HL-60 (cell line): ENCODE measurements at regions not wholly inside any gene's neighbourhood (a gene's known extent, or its start where the extent isn't known, plus 50 kb on each side); places are given as distances from the start of the nearest gene placed in this dataset.

Experiments used
- DNase-seq, 2 experiments: peaks; one replicate each; pipeline ENCODE4 v3.0.0-alpha.2; 2010 to 2020; ENCODE audit warnings: low read depth in 1 of 2, low spot score in 1 of 2
- H3K27ac ChIP-seq: fragments of 250-450 bp; sonication (Bioruptor Pico); replicated peaks from 2 replicates; pipeline ENCODE4 v1.5.1; 2020; ENCODE audit warnings: mild to moderate bottlenecking, moderate library complexity
- H3K27me3 ChIP-seq: fragments of 250-450 bp; sonication (Bioruptor Pico); 2 replicates; pipeline ENCODE4 v1.5.1; 2021; ENCODE audit warnings: mild to moderate bottlenecking, moderate library complexity; ENCODE audit not compliant: insufficient read depth, poor library complexity, severe bottlenecking
- H3K4me3 ChIP-seq: replicated peaks from 2 replicates; pipeline ENCODE4 v1.5.1; 2011; ENCODE audit warnings: mild to moderate bottlenecking, control low read depth, low read length; ENCODE audit not compliant: insufficient read depth
- CTCF ChIP-seq: IDR thresholded peaks from one replicate; pipeline ENCODE4 v1.5.1; 2011; ENCODE audit warnings: low read length, control low read depth, inconsistent platforms; ENCODE audit not compliant: insufficient read depth
- GABPA ChIP-seq: IDR thresholded peaks from 2 replicates; pipeline ENCODE4 v1.6.1; 2012; ENCODE audit warnings: low read depth
- POLR2AphosphoS5 ChIP-seq: IDR thresholded peaks from 2 replicates; pipeline ENCODE4 v1.6.1; 2012; ENCODE audit warnings: low read depth
- SPI1 ChIP-seq: IDR thresholded peaks from 2 replicates; pipeline ENCODE4 v1.6.1; 2012; ENCODE audit warnings: low read depth, mild to moderate bottlenecking, borderline replicate concordance
- TF ChIP-seq, protein P1 (sequence below): IDR thresholded peaks from 2 replicates; pipeline ENCODE4 v1.6.1; 2012; ENCODE audit warnings: low read depth; ENCODE audit not compliant: insufficient replicate concordance

GRCh38 chr2:19490846-19491435 lies 132.5 kb upstream of the OSR1 start:
- Histone ChIP-seq H3K27ac (no peak overlapping the region), H3K27me3 (peaks cover 2% of the 10 kb centered on the region), H3K4me3 (no peak overlapping the region)
- TF ChIP-seq POLR2AphosphoS5, result no peak
- no peak for DNase-seq

DNA sequence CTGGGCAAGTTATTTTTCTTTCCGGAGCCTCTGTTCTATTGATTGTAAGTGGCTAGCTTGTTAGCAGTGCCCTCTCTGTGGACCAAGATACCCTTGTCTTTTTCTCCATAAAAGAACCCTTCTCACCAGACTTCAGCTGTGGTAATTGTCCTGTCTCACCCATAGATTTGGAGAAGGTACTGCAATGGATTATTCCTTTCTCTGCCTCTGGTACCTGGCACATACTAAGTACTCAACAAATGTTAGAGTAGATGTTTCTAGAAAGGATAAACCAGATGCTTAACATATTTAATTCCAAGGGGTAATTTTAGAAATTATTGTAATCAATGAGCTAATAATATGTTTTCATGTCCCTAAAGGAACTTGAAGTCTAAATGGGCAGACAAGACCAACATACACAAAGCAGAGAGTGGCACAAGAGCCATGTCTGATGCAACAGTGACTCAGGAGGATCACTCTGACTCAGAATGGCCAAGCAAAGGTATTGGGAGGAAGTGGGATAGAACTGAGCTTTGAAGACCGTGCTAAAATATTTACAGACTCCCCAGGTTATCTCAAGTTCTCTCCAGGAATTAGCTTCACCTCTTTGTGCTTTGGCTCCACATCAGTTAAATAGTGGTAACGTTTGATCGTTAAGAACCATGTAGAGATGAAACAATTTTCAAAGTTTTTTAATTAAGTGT lies 129.7 kb upstream of the OSR1 start:
- Histone ChIP-seq H3K27ac (no peak overlapping the region), H3K4me3 (no peak overlapping the region), H3K27me3 (peaks cover 2% of the 10 kb centered on the region)
- peak in 1 of 2 experiments; percentile 16 for DNase-seq
- TF ChIP-seq, protein P1, sequence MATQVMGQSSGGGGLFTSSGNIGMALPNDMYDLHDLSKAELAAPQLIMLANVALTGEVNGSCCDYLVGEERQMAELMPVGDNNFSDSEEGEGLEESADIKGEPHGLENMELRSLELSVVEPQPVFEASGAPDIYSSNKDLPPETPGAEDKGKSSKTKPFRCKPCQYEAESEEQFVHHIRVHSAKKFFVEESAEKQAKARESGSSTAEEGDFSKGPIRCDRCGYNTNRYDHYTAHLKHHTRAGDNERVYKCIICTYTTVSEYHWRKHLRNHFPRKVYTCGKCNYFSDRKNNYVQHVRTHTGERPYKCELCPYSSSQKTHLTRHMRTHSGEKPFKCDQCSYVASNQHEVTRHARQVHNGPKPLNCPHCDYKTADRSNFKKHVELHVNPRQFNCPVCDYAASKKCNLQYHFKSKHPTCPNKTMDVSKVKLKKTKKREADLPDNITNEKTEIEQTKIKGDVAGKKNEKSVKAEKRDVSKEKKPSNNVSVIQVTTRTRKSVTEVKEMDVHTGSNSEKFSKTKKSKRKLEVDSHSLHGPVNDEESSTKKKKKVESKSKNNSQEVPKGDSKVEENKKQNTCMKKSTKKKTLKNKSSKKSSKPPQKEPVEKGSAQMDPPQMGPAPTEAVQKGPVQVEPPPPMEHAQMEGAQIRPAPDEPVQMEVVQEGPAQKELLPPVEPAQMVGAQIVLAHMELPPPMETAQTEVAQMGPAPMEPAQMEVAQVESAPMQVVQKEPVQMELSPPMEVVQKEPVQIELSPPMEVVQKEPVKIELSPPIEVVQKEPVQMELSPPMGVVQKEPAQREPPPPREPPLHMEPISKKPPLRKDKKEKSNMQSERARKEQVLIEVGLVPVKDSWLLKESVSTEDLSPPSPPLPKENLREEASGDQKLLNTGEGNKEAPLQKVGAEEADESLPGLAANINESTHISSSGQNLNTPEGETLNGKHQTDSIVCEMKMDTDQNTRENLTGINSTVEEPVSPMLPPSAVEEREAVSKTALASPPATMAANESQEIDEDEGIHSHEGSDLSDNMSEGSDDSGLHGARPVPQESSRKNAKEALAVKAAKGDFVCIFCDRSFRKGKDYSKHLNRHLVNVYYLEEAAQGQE, result no peak
- TF ChIP-seq SPI1, result peak; percentile 24; the same call in 1 of the 2 replicates
- no peak for TF ChIP-seq POLR2AphosphoS5
- no peak for TF ChIP-seq CTCF
- no peak for TF ChIP-seq GABPA

- TF ChIP-seq GABPA (no peak), SPI1 (no peak), POLR2AphosphoS5 (no peak), CTCF (no peak)
- TF ChIP-seq, protein P1, result no peak
- Histone ChIP-seq H3K4me3 (no peak overlapping the region), H3K27me3 (no peaks in the 10 kb centered on the region), H3K27ac (no peak overlapping the region)
- no peak for DNase-seq
Observed at GRCh38 chr2:19484736-19485135, 126.3 kb upstream of the OSR1 start.

DNA sequence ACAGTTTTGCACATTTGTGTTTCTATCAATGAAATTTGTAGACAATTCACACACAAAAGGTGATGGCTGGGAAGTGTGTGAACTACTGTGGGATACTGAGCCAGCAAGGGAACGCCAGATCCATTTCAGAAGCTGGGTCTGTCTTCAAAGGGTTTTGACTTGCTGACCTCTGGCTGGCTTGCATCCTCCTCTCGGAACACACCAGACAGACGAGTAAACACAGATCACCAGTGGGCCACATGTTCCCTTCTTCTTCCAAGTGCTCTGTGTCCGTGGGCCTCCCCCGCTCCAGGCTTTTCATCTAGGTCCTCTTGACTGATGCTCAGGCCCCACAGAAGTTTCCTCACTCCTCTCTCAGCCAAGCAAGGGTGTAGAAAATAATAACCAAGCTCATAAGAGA lies 122.2 kb upstream of the OSR1 start:
- Histone ChIP-seq H3K27ac (no peak overlapping the region), H3K27me3 (peaks cover 22% of the 10 kb centered on the region), H3K4me3 (no peak overlapping the region)
- TF ChIP-seq GABPA (no peak), POLR2AphosphoS5 (no peak), SPI1 (no peak), CTCF (no peak)
- TF ChIP-seq, protein P1, result no peak
- DNase-seq, result no peak
